ENCODE measurements at regions not wholly inside any gene's neighbourhood (a gene's known extent, or its start where the extent isn't known, plus 50 kb on each side); places are given as distances from the start of the nearest gene placed in this dataset.

GRCh38 chr6:103081876-103082630 lies 1688.5 kb downstream of the GRIK2 start (continued):
- TF ChIP-seq GTF2F1 (IDR thresholded peaks at IDR 0.05; ENCODE audit: borderline replicate concordance, low read depth, low read length) (no peak), RBBP5 (IDR thresholded peaks at IDR 0.05; ENCODE audit: borderline replicate concordance, low read depth, low read length) (no peak), TCF12 (IDR thresholded peaks at IDR 0.05; ENCODE audit: low read depth, low read length) (no peak)

Data from H1 (cell line).